ENCODE measurements at regions not wholly inside any gene's neighbourhood (a gene's known extent, or its start where the extent isn't known, plus 50 kb on each side); places are given as distances from the start of the nearest gene placed in this dataset.

- TF ChIP-seq EZH2 (IDR thresholded peaks at IDR 0.05; ENCODE audit: borderline replicate concordance, low read depth, low read length, severe bottlenecking) = no peak
- TF ChIP-seq CTCF (IDR thresholded peaks at IDR 0.05; ENCODE audit: borderline replicate concordance, extremely low read depth, low read length, poor library complexity, severe bottlenecking) = no peak
- ATAC-seq (ENCODE audit: insufficient read depth, low read depth) (no peak), DNase-seq (no peak)
- Histone ChIP-seq H4K20me1 (ENCODE audit: insufficient read depth, low read length) (no peaks in the 10 kb centered on the region), H3K27ac (ENCODE audit: low read length) (no peak overlapping the region), H3K9me3 (ENCODE audit: insufficient read depth, low read length, severe bottlenecking) (peaks cover 5% of the 10 kb centered on the region), H3K27me3 (ENCODE audit: insufficient read depth, low read length, poor library complexity) (no peaks in the 10 kb centered on the region), H3K36me3 (ENCODE audit: insufficient read depth, low read length) (no peaks in the 10 kb centered on the region), H3K9ac (ENCODE audit: low read depth, low read length) (no peak overlapping the region), H2AFZ (ENCODE audit: low read depth, low read length) (no peak overlapping the region), H3K79me2 (ENCODE audit: insufficient read depth, low read length) (no peaks in the 10 kb centered on the region), H3K4me3 (ENCODE audit: low read depth in 1 of 2, low read length in 2 of 2) (no peak overlapping the region), H3K4me2 (ENCODE audit: insufficient read depth, low read length) (no peak overlapping the region), H3K4me1 (ENCODE audit: insufficient read depth, low read length) (no peaks in the 10 kb centered on the region)
Observed at GRCh38 chr5:3201121-3201520, 394.5 kb upstream of the IRX1 start.

DNA sequence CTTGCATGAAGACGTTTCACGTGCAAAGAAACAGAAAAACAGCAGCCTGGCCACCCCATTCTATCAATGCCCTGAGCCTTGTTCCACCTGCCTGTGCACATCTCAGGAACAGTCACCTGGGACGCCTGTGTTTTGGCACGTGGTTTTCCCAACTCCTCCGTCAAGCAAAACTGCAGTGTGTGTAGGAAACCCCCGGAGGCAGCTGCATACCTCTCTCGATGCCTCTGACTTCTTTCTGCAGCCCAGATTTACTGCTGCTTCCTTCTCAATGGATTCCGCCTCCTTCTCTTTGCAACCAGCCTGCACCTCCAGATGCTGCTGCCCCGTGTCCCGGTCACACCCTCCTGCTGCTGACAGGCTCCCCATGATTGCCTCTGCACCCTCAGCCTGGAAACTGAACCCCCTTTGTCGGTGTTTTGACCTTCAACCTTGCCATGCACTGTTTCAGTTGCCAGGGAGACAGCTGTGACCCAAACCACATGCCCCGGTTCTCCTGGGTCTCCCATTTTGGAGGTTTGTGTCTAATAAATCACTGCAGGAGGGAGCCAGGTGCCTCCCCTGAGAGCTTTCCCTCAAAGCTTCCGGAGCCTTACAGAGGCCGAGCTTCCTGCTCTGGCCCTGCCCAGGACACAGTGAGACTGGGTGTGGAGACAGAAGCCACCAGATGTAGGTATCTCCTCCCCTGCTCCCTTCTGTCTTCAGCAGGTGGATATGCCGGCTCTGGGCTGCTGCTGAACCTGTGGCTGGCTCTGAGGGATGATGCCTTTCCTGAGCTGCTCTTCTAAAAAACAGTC, 395.5 kb upstream of the IRX1 start:
- Histone ChIP-seq H3K9ac (ENCODE audit: low read depth, low read length) (no peak overlapping the region), H4K20me1 (ENCODE audit: insufficient read depth, low read length) (no peaks in the 10 kb centered on the region), H3K27me3 (ENCODE audit: insufficient read depth, low read length, poor library complexity) (no peaks in the 10 kb centered on the region), H2AFZ (ENCODE audit: low read depth, low read length) (no peak overlapping the region), H3K79me2 (ENCODE audit: insufficient read depth, low read length) (no peaks in the 10 kb centered on the region), H3K27ac (ENCODE audit: low read length) (no peak overlapping the region), H3K4me3 (ENCODE audit: low read depth in 1 of 2, low read length in 2 of 2) (no peak overlapping the region), H3K4me1 (ENCODE audit: insufficient read depth, low read length) (no peaks in the 10 kb centered on the region), H3K9me3 (ENCODE audit: insufficient read depth, low read length, severe bottlenecking) (peaks cover 5% of the 10 kb centered on the region), H3K4me2 (ENCODE audit: insufficient read depth, low read length) (no peak overlapping the region), H3K36me3 (ENCODE audit: insufficient read depth, low read length) (no peaks in the 10 kb centered on the region)
- no peak for ATAC-seq (ENCODE audit: insufficient read depth, low read depth)
- DNase-seq = no peak
- TF ChIP-seq CTCF (IDR thresholded peaks at IDR 0.05; ENCODE audit: borderline replicate concordance, extremely low read depth, low read length, poor library complexity, severe bottlenecking) (no peak), EZH2 (IDR thresholded peaks at IDR 0.05; ENCODE audit: borderline replicate concordance, low read depth, low read length, severe bottlenecking) (no peak)

DNA sequence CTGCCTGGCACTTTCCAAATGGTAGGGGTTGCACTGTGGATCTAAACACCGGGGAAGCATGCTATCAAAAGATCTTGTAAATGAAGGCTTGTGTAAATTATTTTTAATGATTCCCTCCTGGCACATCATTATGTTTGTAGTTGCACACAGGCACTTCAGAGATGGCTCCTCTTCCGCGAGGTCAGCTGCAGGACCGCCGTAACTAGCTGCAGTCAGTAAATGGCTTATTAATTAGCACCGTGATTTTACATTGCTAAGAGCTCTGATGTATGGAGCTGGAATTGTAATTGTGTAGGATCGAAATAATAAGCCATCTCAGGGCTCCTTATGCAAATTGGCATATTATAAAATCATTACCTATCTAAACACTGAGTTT, 397.6 kb upstream of the IRX1 start:
- Histone ChIP-seq H3K9ac (ENCODE audit: low read depth, low read length) (no peak overlapping the region), H3K4me2 (ENCODE audit: insufficient read depth, low read length) (no peak overlapping the region), H3K4me3 (ENCODE audit: low read depth in 1 of 2, low read length in 2 of 2) (no peak overlapping the region), H3K79me2 (ENCODE audit: insufficient read depth, low read length) (no peaks in the 10 kb centered on the region), H3K27me3 (ENCODE audit: insufficient read depth, low read length, poor library complexity) (no peaks in the 10 kb centered on the region), H3K9me3 (ENCODE audit: insufficient read depth, low read length, severe bottlenecking) (no peaks in the 10 kb centered on the region), H2AFZ (ENCODE audit: low read depth, low read length) (no peak overlapping the region), H3K36me3 (ENCODE audit: insufficient read depth, low read length) (no peaks in the 10 kb centered on the region), H3K27ac (ENCODE audit: low read length) (no peak overlapping the region), H4K20me1 (ENCODE audit: insufficient read depth, low read length) (no peaks in the 10 kb centered on the region), H3K4me1 (ENCODE audit: insufficient read depth, low read length) (no peaks in the 10 kb centered on the region)
- no peak for TF ChIP-seq EZH2 (IDR thresholded peaks at IDR 0.05; ENCODE audit: borderline replicate concordance, low read depth, low read length, severe bottlenecking)
- no peak for TF ChIP-seq CTCF (IDR thresholded peaks at IDR 0.05; ENCODE audit: borderline replicate concordance, extremely low read depth, low read length, poor library complexity, severe bottlenecking)
- ATAC-seq (ENCODE audit: insufficient read depth, low read depth) = no peak
- no peak for DNase-seq

Measured in DND-41 (cell line).